Transverse colon (tissue), 4 donors: ENCODE measurements at regions not wholly inside any gene's neighbourhood (a gene's known extent, or its start where the extent isn't known, plus 50 kb on each side); places are given as distances from the start of the nearest gene placed in this dataset.

Source experiments
- DNase-seq: peaks from one replicate; pipeline ENCODE4 v3.0.0-alpha.2; 2019
- H3K27ac ChIP-seq, 4 donors: fragments of 200-600 bp; sonication (generic); 2 replicates each; pipeline ENCODE4 v1.5.1; 2016 to 2018; ENCODE audit warnings: inconsistent platforms in 4 of 4
- H3K27me3 ChIP-seq: fragments of 200-600 bp; sonication (generic); 2 replicates; pipeline ENCODE4 v1.5.1; 2017; ENCODE audit warnings: inconsistent platforms
- H3K36me3 ChIP-seq, 4 donors: fragments of 200-600 bp; sonication (generic); 2 replicates each; pipeline ENCODE4 v1.5.1; 2017 to 2019; ENCODE audit warnings: inconsistent platforms in 4 of 4
- H3K4me1 ChIP-seq, 4 donors: fragments of 200-600 bp; sonication (generic); 2 replicates each; pipeline ENCODE4 v1.5.1; 2017 to 2020; ENCODE audit warnings: inconsistent platforms in 4 of 4
- H3K4me3 ChIP-seq, 4 donors: fragments of 200-600 bp; sonication (generic); 1 replicate in 1 of 4; 2 replicates in 3 of 4; pipeline versions ENCODE4 v1.5.1 to v1.6.1; 2017 to 2019; ENCODE audit warnings: inconsistent platforms in 4 of 4
- H3K9me3 ChIP-seq, 2 donors: fragments of 200-600 bp; sonication (generic); 2 replicates each; pipeline ENCODE4 v1.5.1; 2017 to 2019; ENCODE audit warnings: inconsistent platforms in 2 of 2
- EP300 ChIP-seq: sonication (generic); formaldehyde crosslinking; IDR thresholded peaks from one replicate; pipeline ENCODE4 v1.6.1; 2017; ENCODE audit warnings: antibody characterized with exemption, low read depth
- POLR2A ChIP-seq: fragments of 450-650 bp; IDR thresholded peaks from one replicate; pipeline ENCODE4 v1.6.1; 2016; ENCODE audit warnings: antibody characterized with exemption, mild to moderate bottlenecking, moderate library complexity
- POLR2AphosphoS5 ChIP-seq, 3 donors: sonication (generic); formaldehyde crosslinking; IDR thresholded peaks; one replicate each; pipeline ENCODE4 v1.6.1; 2016; ENCODE audit warnings: antibody characterized with exemption in 3 of 3
- WGBS, 2 donors: methylation state at CpG; one replicate each; pipeline ENCODE4 v1.1.5; 2018; ENCODE audit warnings: low coverage in 1 of 2; 5-methylcytosine and 5-hydroxymethylcytosine counted together
- in situ Hi-C, 4 donors: fragments of 200-750 bp; cut with MboI; loops; one replicate each; pipeline versions ENCODE4 v1.15.0 to v1.15.1; 2017; ENCODE audit warnings: low sequenced_read_pairs in 3 of 4, low pct_ligation_motif_present in 1 of 4, low pct_unique_long_range_greater_than_20kb in 1 of 4
- intact Hi-C: fragments of 100-400 bp; cut with DNase I; formaldehyde crosslinking; loops from one replicate; pipeline ENCODE4 v1.15.1; 2023; ENCODE audit warnings: low total_unique reads
- TF ChIP-seq, protein P1 (sequence below), 5 experiments: fragments of 200-600 bp in 3 of 5; fragments of 450-650 bp in 2 of 5; sonication (generic) in 3 of 5; IDR thresholded peaks; 1 replicate in 2 of 5; 2 replicates in 3 of 5; pipeline ENCODE4 v1.5.1; 2016 to 2017; ENCODE audit warnings: antibody characterized with exemption in 5 of 5, inconsistent platforms in 3 of 5, mild to moderate bottlenecking in 2 of 5, moderate library complexity in 1 of 5

DNA sequence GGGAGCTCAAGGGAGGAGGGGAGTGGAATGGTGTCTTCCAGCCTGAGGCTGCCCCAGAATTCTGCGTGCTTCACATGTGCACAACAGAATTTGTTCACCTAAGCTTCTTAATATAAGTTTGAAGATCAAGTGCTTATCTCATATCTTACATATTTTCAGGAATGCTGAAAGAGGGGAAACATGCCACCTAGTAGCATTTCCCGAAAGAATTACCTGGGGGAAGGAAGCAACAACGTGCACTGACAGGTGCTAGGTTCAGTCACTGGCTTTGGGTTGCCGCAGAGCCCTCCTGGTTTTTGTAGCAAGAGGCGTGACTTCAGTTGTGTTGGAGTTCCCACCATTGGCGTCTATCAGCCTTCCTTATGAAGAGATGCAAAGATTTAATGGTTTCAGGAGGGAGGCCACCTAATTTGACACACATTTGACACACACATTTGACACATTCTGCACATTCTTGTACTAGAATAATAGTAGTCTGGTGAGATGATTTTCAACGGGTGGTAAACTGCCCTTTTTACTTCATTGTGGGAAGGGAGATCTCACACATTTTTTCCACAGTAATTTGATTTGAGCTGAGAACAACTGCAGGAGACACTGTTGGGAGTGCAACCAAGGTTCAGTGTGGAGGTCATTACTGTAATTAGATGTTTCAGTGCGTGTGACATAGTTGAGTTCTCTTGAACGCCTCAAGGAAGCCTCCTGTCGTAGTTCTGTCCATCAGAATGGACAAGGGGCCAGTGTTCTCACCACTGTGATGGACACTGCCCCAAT, 481.3 kb downstream of the CCDC171 start:
- no peak for DNase-seq
- no peaks in the 10 kb centered on the region for H3K27me3 ChIP-seq
- in situ Hi-C loops (no loop called here), intact Hi-C loops (no loop called here)
- TF ChIP-seq EP300 (no peak), POLR2AphosphoS5 (IDR thresholded peaks at IDR 0.05) (no peak), POLR2A (no peak)
- TF ChIP-seq, protein P1, sequence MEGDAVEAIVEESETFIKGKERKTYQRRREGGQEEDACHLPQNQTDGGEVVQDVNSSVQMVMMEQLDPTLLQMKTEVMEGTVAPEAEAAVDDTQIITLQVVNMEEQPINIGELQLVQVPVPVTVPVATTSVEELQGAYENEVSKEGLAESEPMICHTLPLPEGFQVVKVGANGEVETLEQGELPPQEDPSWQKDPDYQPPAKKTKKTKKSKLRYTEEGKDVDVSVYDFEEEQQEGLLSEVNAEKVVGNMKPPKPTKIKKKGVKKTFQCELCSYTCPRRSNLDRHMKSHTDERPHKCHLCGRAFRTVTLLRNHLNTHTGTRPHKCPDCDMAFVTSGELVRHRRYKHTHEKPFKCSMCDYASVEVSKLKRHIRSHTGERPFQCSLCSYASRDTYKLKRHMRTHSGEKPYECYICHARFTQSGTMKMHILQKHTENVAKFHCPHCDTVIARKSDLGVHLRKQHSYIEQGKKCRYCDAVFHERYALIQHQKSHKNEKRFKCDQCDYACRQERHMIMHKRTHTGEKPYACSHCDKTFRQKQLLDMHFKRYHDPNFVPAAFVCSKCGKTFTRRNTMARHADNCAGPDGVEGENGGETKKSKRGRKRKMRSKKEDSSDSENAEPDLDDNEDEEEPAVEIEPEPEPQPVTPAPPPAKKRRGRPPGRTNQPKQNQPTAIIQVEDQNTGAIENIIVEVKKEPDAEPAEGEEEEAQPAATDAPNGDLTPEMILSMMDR (IDR thresholded peaks at IDR 0.05) = no peak
- H3K9me3 ChIP-seq = no peaks in the 10 kb centered on the region
- no peaks in the 10 kb centered on the region for H3K36me3 ChIP-seq
- no peak overlapping the region for H3K27ac ChIP-seq
- 86 to 93% methylated on average over 3 to 10 of the region's 10 CpGs for WGBS, 2 donors
- H3K4me1 ChIP-seq = peaks cover 0 to 2% (median under 1%) of the 10 kb centered on the region in 4 donors
- no peak overlapping the region for H3K4me3 ChIP-seq

GRCh38 chr9:16039218-16039987, 486.6 kb downstream of the CCDC171 start:
- Histone ChIP-seq H3K27me3 (no peaks in the 10 kb centered on the region), H3K9me3 (no peaks in the 10 kb centered on the region), H3K4me3 (no peak overlapping the region), H3K36me3 (no peaks in the 10 kb centered on the region), H3K27ac (peak overlapping the region in 1 of 4 donors; percentile 40), H3K4me1 (peaks cover 0 to 4% (median 2%) of the 10 kb centered on the region in 4 donors)
- 62% methylated on average over 11 of the region's 11 CpGs; no CpG with 5 or more reads in 1 of the 2 donors for WGBS, 2 donors
- DNase-seq = peak; percentile 11
- intact Hi-C loops = no loop called here
- in situ Hi-C loops = no loop called here
- TF ChIP-seq, protein P1 (IDR thresholded peaks at IDR 0.05) = peak in 3 of 5 experiments; percentile 8 to 19 (median 17)
- no peak for TF ChIP-seq POLR2AphosphoS5 (IDR thresholded peaks at IDR 0.05)

DNA sequence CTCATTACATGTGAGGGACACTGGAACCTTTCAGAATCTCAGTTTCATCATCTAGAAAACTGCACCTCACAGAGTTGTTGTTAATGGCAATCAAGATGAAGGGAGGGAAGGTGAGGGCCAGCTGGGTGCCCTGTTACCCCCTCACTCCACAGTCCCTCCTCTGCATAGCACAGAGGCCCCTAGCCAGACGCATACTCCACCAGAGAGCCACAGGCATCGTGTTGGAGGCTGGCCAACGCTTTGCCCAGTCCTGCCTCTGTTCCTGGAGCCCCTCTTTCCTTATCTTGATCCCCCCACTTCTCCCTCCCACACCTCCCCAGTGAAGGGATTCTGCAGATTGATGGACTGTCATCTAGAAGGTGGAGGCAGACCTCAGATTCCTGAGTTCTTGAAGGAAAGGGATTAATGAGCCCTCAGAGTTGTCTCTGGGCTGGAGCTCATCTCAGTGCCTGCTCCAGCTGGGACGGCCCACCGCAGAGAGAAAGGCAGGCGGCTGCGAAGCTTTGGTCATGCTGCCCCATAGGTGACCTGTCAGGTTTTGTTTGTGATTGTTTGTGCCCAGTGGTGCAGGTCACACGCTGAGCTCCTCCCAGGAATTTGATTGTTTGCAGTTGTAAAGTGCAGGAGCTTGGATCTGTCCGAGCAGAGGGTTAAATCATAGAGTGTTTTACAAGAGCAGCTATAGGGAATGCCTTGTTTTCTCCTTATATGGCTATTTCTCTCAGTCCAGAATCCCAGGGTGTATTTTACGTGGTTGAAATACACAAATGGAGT, 487.3 kb downstream of the CCDC171 start:
- intact Hi-C loops (no loop called here), in situ Hi-C loops (no loop called here)
- WGBS, 2 donors = 56 to 59% methylated on average over 4 to 10 of the region's 10 CpGs
- Histone ChIP-seq H3K9me3 (no peaks in the 10 kb centered on the region), H3K4me3 (no peak overlapping the region), H3K36me3 (no peaks in the 10 kb centered on the region), H3K4me1 (peaks cover 0 to 4% (median 2%) of the 10 kb centered on the region in 4 donors), H3K27ac (peak overlapping the region in 2 of 4 donors; percentile 34 to 40), H3K27me3 (no peaks in the 10 kb centered on the region)
- DNase-seq = no peak
- TF ChIP-seq, protein P1 (IDR thresholded peaks at IDR 0.05) = no peak
- no peak for TF ChIP-seq POLR2AphosphoS5 (IDR thresholded peaks at IDR 0.05)
- TF ChIP-seq EP300 = no peak
